SK-N-DZ (cell line): ENCODE measurements at regions not wholly inside any gene's neighbourhood (a gene's known extent, or its start where the extent isn't known, plus 50 kb on each side); places are given as distances from the start of the nearest gene placed in this dataset.

Source experiments
- DNase-seq: peaks from one replicate; pipeline ENCODE4 v3.0.0-alpha.2; 2015; ENCODE audit warnings: low spot score

GRCh38 chr12:65517656-65518210 is 239.2 kb downstream of the MSRB3 start:
- DNase-seq: no peak

- DNase-seq: no peak
Observed at GRCh38 chr12:65518771-65519170, 240.3 kb downstream of the MSRB3 start.

GRCh38 chr12:65520658-65521057 is 242.2 kb downstream of the MSRB3 start:
- DNase-seq: no peak

GRCh38 chr12:65522956-65523860 is 244.7 kb downstream of the MSRB3 start:
- no peak for DNase-seq

- no peak for DNase-seq
Observed at GRCh38 chr12:65524666-65525065, 246.2 kb downstream of the MSRB3 start.

- DNase-seq: no peak
Observed at GRCh38 chr12:65525491-65526141, 247.1 kb downstream of the MSRB3 start.

GRCh38 chr12:65526311-65526710 is 247.8 kb downstream of the MSRB3 start:
- no peak for DNase-seq

- DNase-seq: no peak
Observed at GRCh38 chr12:65528127-65528526, 249.6 kb downstream of the MSRB3 start.

- no peak for DNase-seq
Observed at GRCh38 chr12:65529106-65529505, 250.6 kb downstream of the MSRB3 start.

- DNase-seq: no peak
Observed at GRCh38 chr12:65529771-65530435, 251.4 kb downstream of the MSRB3 start.

GRCh38 chr12:65532162-65532561 is 253.7 kb downstream of the MSRB3 start:
- no peak for DNase-seq

GRCh38 chr12:65532764-65533163 is 254.3 kb downstream of the MSRB3 start:
- DNase-seq: no peak

GRCh38 chr12:65533177-65533883 is 254.8 kb downstream of the MSRB3 start:
- no peak for DNase-seq

- no peak for DNase-seq
Observed at GRCh38 chr12:65534238-65534841, 255.9 kb downstream of the MSRB3 start.

- DNase-seq: no peak
Observed at GRCh38 chr12:65535946-65536345, 257.5 kb downstream of the MSRB3 start.

GRCh38 chr12:65536351-65536750 is 257.9 kb downstream of the MSRB3 start:
- DNase-seq: no peak

GRCh38 chr12:65536876-65537681 is 258.6 kb downstream of the MSRB3 start:
- no peak for DNase-seq

- DNase-seq: no peak
Observed at GRCh38 chr12:65537978-65538377, 259.5 kb downstream of the MSRB3 start.

- DNase-seq: no peak
Observed at GRCh38 chr12:65539023-65539422, 260.5 kb downstream of the MSRB3 start.

- no peak for DNase-seq
Observed at GRCh38 chr12:65540140-65540539, 261.7 kb downstream of the MSRB3 start.
